Natural killer cell (primary cell): ENCODE measurements at regions not wholly inside any gene's neighbourhood (a gene's known extent, or its start where the extent isn't known, plus 50 kb on each side); places are given as distances from the start of the nearest gene placed in this dataset.

Experiments used
- ATAC-seq, 3 donors: fragments of 150-1000 bp in 2 of 3; fragments of 200-7000 bp in 1 of 3; cut with Tn5 transposase; 1 replicate in 1 of 3; 2 replicates in 2 of 3; pipeline ENCODE4 v1.10.0; 2021; ENCODE audit warnings: mild to moderate bottlenecking in 2 of 3, moderate library complexity in 2 of 3
- DNase-seq, 2 donors: peaks; one replicate each; pipeline versions ENCODE4 v3.0.0 to v3.0.0-alpha.2; 2013 to 2021; ENCODE audit warnings: mixed read lengths in 1 of 2
- H3K27ac ChIP-seq: one replicate; pipeline ENCODE4 v1.5.1; 2013; ENCODE audit warnings: mild to moderate bottlenecking, low read length
- H3K27me3 ChIP-seq: one replicate; pipeline ENCODE4 v1.6.1; 2013; ENCODE audit warnings: low read length; ENCODE audit not compliant: control insufficient read depth, insufficient read depth
- H3K36me3 ChIP-seq: one replicate; pipeline ENCODE4 v1.6.1; 2013; ENCODE audit warnings: low read length; ENCODE audit not compliant: control insufficient read depth, insufficient read depth
- H3K4me1 ChIP-seq: one replicate; pipeline ENCODE4 v1.6.1; 2013; ENCODE audit warnings: low read length; ENCODE audit not compliant: control insufficient read depth, insufficient read depth
- H3K4me3 ChIP-seq: one replicate; pipeline ENCODE4 v1.5.1; 2013; ENCODE audit warnings: low read length
- H3K9me3 ChIP-seq: one replicate; pipeline ENCODE4 v1.6.1; 2013; ENCODE audit warnings: low read length; ENCODE audit not compliant: control insufficient read depth, insufficient read depth
- H3K27ac Mint-ChIP-seq, 2 donors: one replicate each; pipeline ENCODE4 v1.8.0; 2022; ENCODE audit warnings: mild to moderate bottlenecking in 2 of 2, mixed read lengths in 2 of 2, moderate library complexity in 1 of 2
- H3K27me3 Mint-ChIP-seq, 2 donors: one replicate each; pipeline ENCODE4 v1.8.0; 2022; ENCODE audit warnings: low read depth in 2 of 2, mixed read lengths in 2 of 2
- H3K36me3 Mint-ChIP-seq: one replicate; pipeline ENCODE4 v1.8.0; 2022; ENCODE audit warnings: mixed read lengths
- H3K4me1 Mint-ChIP-seq, 2 donors: one replicate each; pipeline ENCODE4 v1.8.0; 2022; ENCODE audit warnings: mixed read lengths in 2 of 2
- H3K4me3 Mint-ChIP-seq: one replicate; pipeline ENCODE4 v1.8.0; 2022; ENCODE audit warnings: mild to moderate bottlenecking, moderate library complexity, mixed read lengths
- H3K9me3 Mint-ChIP-seq, 2 donors: one replicate each; pipeline ENCODE4 v1.8.0; 2022; ENCODE audit warnings: mixed read lengths in 2 of 2
- CTCF ChIP-seq: fragments of 200-600 bp; IDR thresholded peaks from one replicate; pipeline ENCODE4 v1.8.0; 2022; ENCODE audit warnings: antibody characterized with exemption
- WGBS: methylation state at CpG from one replicate; pipeline ENCODE4 v1.1.7; 2013; ENCODE audit warnings: missing lambda C conversion rate; ENCODE audit not compliant: insufficient coverage; 5-methylcytosine and 5-hydroxymethylcytosine counted together
- intact Hi-C: fragments of 100-400 bp; cut with micrococcal nuclease; formaldehyde crosslinking; loops from one replicate; pipeline ENCODE4 v1.14.2; 2022

GRCh38 chr7:25375805-25376600 lies 147.7 kb upstream of the NPVF start:
- ATAC-seq (no peak), DNase-seq (no peak)
- Histone ChIP-seq H3K4me3 (no peak overlapping the region), H3K36me3 (no peaks in the 10 kb centered on the region), H3K27me3 (no peaks in the 10 kb centered on the region), H3K4me1 (no peaks in the 10 kb centered on the region), H3K27ac (no peak overlapping the region), H3K9me3 (peaks cover 3% of the 10 kb centered on the region)
- no peaks in the 10 kb centered on the region for H3K4me1 Mint-ChIP-seq
- WGBS = 43% methylated on average over 1 of the region's 3 CpGs
- H3K9me3 Mint-ChIP-seq = peaks cover 6 to 11% of the 10 kb centered on the region in 2 donors
- no peak overlapping the region for H3K27ac Mint-ChIP-seq
- peaks cover 12% of the 10 kb centered on the region for H3K36me3 Mint-ChIP-seq
- no peak overlapping the region for H3K4me3 Mint-ChIP-seq
- no peak for TF ChIP-seq CTCF
- peaks cover 8 to 20% of the 10 kb centered on the region in 2 donors for H3K27me3 Mint-ChIP-seq
- intact Hi-C loops = no loop called here

- H3K4me1 Mint-ChIP-seq = no peaks in the 10 kb centered on the region
- no peak overlapping the region for H3K4me3 ChIP-seq
- H3K4me3 Mint-ChIP-seq = no peak overlapping the region
- no peak overlapping the region for H3K27ac ChIP-seq
- no peak for TF ChIP-seq CTCF
- DNase-seq = no peak
- H3K36me3 ChIP-seq = no peaks in the 10 kb centered on the region
- no peaks in the 10 kb centered on the region for H3K9me3 Mint-ChIP-seq
- no peak overlapping the region for H3K27ac Mint-ChIP-seq
- H3K27me3 Mint-ChIP-seq = peaks cover 14 to 20% of the 10 kb centered on the region in 2 donors
- H3K4me1 ChIP-seq = no peaks in the 10 kb centered on the region
- H3K9me3 ChIP-seq = no peaks in the 10 kb centered on the region
- 67% methylated on average over 5 of the region's 5 CpGs for WGBS
- H3K36me3 Mint-ChIP-seq = no peaks in the 10 kb centered on the region
- no peak for ATAC-seq
- intact Hi-C loops = no loop called here
- no peaks in the 10 kb centered on the region for H3K27me3 ChIP-seq
Observed at GRCh38 chr7:25379351-25380300, 151.3 kb upstream of the NPVF start.

- H3K4me3 ChIP-seq = no peak overlapping the region
- DNase-seq (no peak), ATAC-seq (no peak)
- H3K9me3 ChIP-seq = no peaks in the 10 kb centered on the region
- H3K36me3 Mint-ChIP-seq = no peaks in the 10 kb centered on the region
- peaks cover 10 to 12% of the 10 kb centered on the region in 2 donors for H3K27me3 Mint-ChIP-seq
- no peaks in the 10 kb centered on the region for H3K4me1 ChIP-seq
- TF ChIP-seq CTCF = no peak
- H3K4me1 Mint-ChIP-seq = no peaks in the 10 kb centered on the region
- no peak overlapping the region for H3K27ac Mint-ChIP-seq
- no peaks in the 10 kb centered on the region for H3K27me3 ChIP-seq
- no peaks in the 10 kb centered on the region for H3K9me3 Mint-ChIP-seq
- intact Hi-C loops = no loop called here
- 78% methylated on average over 4 of the region's 4 CpGs for WGBS
- H3K4me3 Mint-ChIP-seq = no peak overlapping the region
- no peak overlapping the region for H3K27ac ChIP-seq
- no peaks in the 10 kb centered on the region for H3K36me3 ChIP-seq
Observed at GRCh38 chr7:25381818-25382589, 153.7 kb upstream of the NPVF start.
